Spleen (tissue), 11 donors: ENCODE measurements at regions not wholly inside any gene's neighbourhood (a gene's known extent, or its start where the extent isn't known, plus 50 kb on each side); places are given as distances from the start of the nearest gene placed in this dataset.

Source experiments
- DNase-seq: peaks from one replicate; pipeline ENCODE4 v3.0.0-alpha.2; 2020
- H3K27ac ChIP-seq, 8 donors: fragments of 200-600 bp; sonication (generic) in 7 of 8; 1 replicate in 4 of 8; 2 replicates in 4 of 8; pipeline versions ENCODE4 v1.5.0 to v1.8.0; 2016 to 2021; ENCODE audit warnings: inconsistent platforms in 4 of 8, mild to moderate bottlenecking in 4 of 8, moderate library complexity in 1 of 8
- H3K27me3 ChIP-seq, 7 donors: fragments of 200-600 bp; sonication (generic) in 6 of 7; replicated peaks in 1 of 7; 1 replicate in 4 of 7; 2 replicates in 3 of 7; pipeline versions ENCODE4 v1.5.0 to v1.8.0; 2016 to 2021; ENCODE audit warnings: inconsistent platforms in 3 of 7, mild to moderate bottlenecking in 1 of 7
- H3K36me3 ChIP-seq, 6 donors: fragments of 200-600 bp; sonication (generic) in 5 of 6; 1 replicate in 4 of 6; 2 replicates in 2 of 6; pipeline versions ENCODE4 v1.5.0 to v1.8.0; 2016 to 2021; ENCODE audit warnings: inconsistent platforms in 2 of 6
- H3K4me1 ChIP-seq, 6 donors: fragments of 200-600 bp; sonication (generic) in 5 of 6; 1 replicate in 3 of 6; 2 replicates in 3 of 6; pipeline versions ENCODE4 v1.5.0 to v1.8.0; 2016 to 2021; ENCODE audit warnings: inconsistent platforms in 3 of 6
- H3K4me3 ChIP-seq, 8 donors: fragments of 200-600 bp; sonication (generic) in 7 of 8; 1 replicate in 4 of 8; 2 replicates in 4 of 8; pipeline versions ENCODE4 v1.5.0 to v1.8.0; 2016 to 2021; ENCODE audit warnings: inconsistent platforms in 4 of 8, mild to moderate bottlenecking in 4 of 8, moderate library complexity in 2 of 8
- H3K9me3 ChIP-seq, 8 donors: fragments of 200-600 bp; sonication (generic) in 7 of 8; 1 replicate in 4 of 8; 2 replicates in 4 of 8; pipeline versions ENCODE4 v1.5.0 to v1.8.0; 2016 to 2021; ENCODE audit warnings: inconsistent platforms in 4 of 8
- CTCF ChIP-seq, 11 experiments: fragments of 200-600 bp in 7 of 11; fragments of 450-650 bp in 4 of 11; sonication (generic) in 4 of 11; IDR thresholded peaks in 8 of 11; conservative IDR thresholded peaks in 3 of 11; 1 replicate in 7 of 11; 2 replicates in 4 of 11; pipeline versions ENCODE4 v1.4.0 to v1.8.0; 2016 to 2021; ENCODE audit warnings: antibody characterized with exemption in 11 of 11, inconsistent platforms in 4 of 11, mild to moderate bottlenecking in 1 of 11
- POLR2A ChIP-seq, 3 donors: fragments of 450-650 bp; IDR thresholded peaks; one replicate each; pipeline ENCODE4 v1.5.1; 2017; ENCODE audit warnings: antibody characterized with exemption in 3 of 3, mild to moderate bottlenecking in 1 of 3
- POLR2AphosphoS5 ChIP-seq, 3 donors: sonication (generic); formaldehyde crosslinking; IDR thresholded peaks; one replicate each; pipeline ENCODE4 v1.5.1; 2017; ENCODE audit warnings: antibody characterized with exemption in 3 of 3
- WGBS, 5 donors: extraction: QIAGEN DNeasy Blood & Tissue Kit in 3 of 5; methylation state at CpG; one replicate each; pipeline versions ENCODE4 v1.1.5 to v1.1.7; 2013 to 2018; 5-methylcytosine and 5-hydroxymethylcytosine counted together
- intact Hi-C: fragments of 100-400 bp; cut with DNase I; formaldehyde crosslinking; loops from one replicate; pipeline ENCODE4 v1.15.0; 2023; ENCODE audit warnings: low total_unique reads
- donor health status: healthy with polysubstance abuse.
- donor health status: DM: no; HTN: no; CAD: no; lungs with moderate emphysema.
- donor health status: DM: no; HTN: no; CAD: no.
- donor health status: Bipolar disorder and iron deficiency.
- donor health status: healthy.
- donor health status: DM: no; HTN: no; CAD: no.
- donor health status: DM: yes; HTN: yes; CAD: no.

- no peak overlapping the region for H3K4me3 ChIP-seq
- TF ChIP-seq POLR2A (IDR thresholded peaks at IDR 0.05) (no peak), POLR2AphosphoS5 (IDR thresholded peaks at IDR 0.05) (no peak), CTCF (IDR thresholded peaks at IDR 0.05 in 8 of 11, conservative IDR thresholded peaks at IDR 0.05 in 3 of 11) (no peak)
- no peaks in the 10 kb centered on the region for H3K27me3 ChIP-seq
- peaks cover 0 to 2% (median 0%) of the 10 kb centered on the region in 8 donors for H3K9me3 ChIP-seq
- intact Hi-C loops = no loop called here
- H3K27ac ChIP-seq = no peak overlapping the region
- no peak for DNase-seq
- H3K4me1 ChIP-seq = no peaks in the 10 kb centered on the region
- 52 to 72% (median 56%) methylated on average over 3 of the region's 3 CpGs for WGBS, 5 donors
- H3K36me3 ChIP-seq = no peaks in the 10 kb centered on the region
Measured at GRCh38 chr11:42647993-42648392, 663.8 kb upstream of the API5 start.

GRCh38 chr11:42651621-42652020 is 660.2 kb upstream of the API5 start:
- Histone ChIP-seq H3K36me3 (no peaks in the 10 kb centered on the region), H3K27ac (no peak overlapping the region), H3K4me3 (no peak overlapping the region), H3K4me1 (no peaks in the 10 kb centered on the region), H3K9me3 (peaks cover 0 to 15% (median 0%) of the 10 kb centered on the region in 8 donors), H3K27me3 (no peaks in the 10 kb centered on the region)
- DNase-seq = no peak
- intact Hi-C loops = no loop called here
- TF ChIP-seq POLR2AphosphoS5 (IDR thresholded peaks at IDR 0.05) (no peak), CTCF (IDR thresholded peaks at IDR 0.05 in 8 of 11, conservative IDR thresholded peaks at IDR 0.05 in 3 of 11) (no peak), POLR2A (IDR thresholded peaks at IDR 0.05) (no peak)

GRCh38 chr11:42657169-42657568 is 654.6 kb upstream of the API5 start:
- DNase-seq = no peak
- WGBS, 5 donors = 73 to 83% (median 81%) methylated on average over 3 of the region's 3 CpGs

GRCh38 chr11:42661942-42662341 is 649.9 kb upstream of the API5 start:
- intact Hi-C loops = no loop called here
- Histone ChIP-seq H3K4me3 (no peak overlapping the region), H3K27ac (no peak overlapping the region), H3K36me3 (no peaks in the 10 kb centered on the region), H3K9me3 (peaks cover 0 to 6% (median 0%) of the 10 kb centered on the region in 8 donors), H3K27me3 (no peaks in the 10 kb centered on the region), H3K4me1 (no peaks in the 10 kb centered on the region)
- no peak for TF ChIP-seq POLR2A (IDR thresholded peaks at IDR 0.05)
- no peak for TF ChIP-seq POLR2AphosphoS5 (IDR thresholded peaks at IDR 0.05)
- TF ChIP-seq CTCF (IDR thresholded peaks at IDR 0.05 in 8 of 11, conservative IDR thresholded peaks at IDR 0.05 in 3 of 11) = no peak
- no peak for DNase-seq
- WGBS, 5 donors = 38 to 69% (median 53%) methylated on average over 2 of the region's 2 CpGs

More at GRCh38 chr11:42657169-42657568, 654.6 kb upstream of the API5 start:
- no peak overlapping the region for H3K4me3 ChIP-seq
- H3K4me1 ChIP-seq = no peaks in the 10 kb centered on the region
- TF ChIP-seq POLR2AphosphoS5 (IDR thresholded peaks at IDR 0.05) = no peak
- no peak for TF ChIP-seq POLR2A (IDR thresholded peaks at IDR 0.05)
- no peak for TF ChIP-seq CTCF (IDR thresholded peaks at IDR 0.05 in 8 of 11, conservative IDR thresholded peaks at IDR 0.05 in 3 of 11)
- no peaks in the 10 kb centered on the region for H3K36me3 ChIP-seq
- peaks cover 0 to 20% (median 2%) of the 10 kb centered on the region in 8 donors for H3K9me3 ChIP-seq
- intact Hi-C loops = no loop called here
- no peaks in the 10 kb centered on the region for H3K27me3 ChIP-seq
- no peak overlapping the region for H3K27ac ChIP-seq
